ENCODE measurements at regions not wholly inside any gene's neighbourhood (a gene's known extent, or its start where the extent isn't known, plus 50 kb on each side); places are given as distances from the start of the nearest gene placed in this dataset.

- H2BK120ac ChIP-seq (ENCODE audit: low read depth, low read length, poor library complexity, severe bottlenecking) = no peak overlapping the region
- no peak for DNase-seq
- no peak overlapping the region for H2BK12ac ChIP-seq (ENCODE audit: insufficient read length, low read depth, low read length)
- Mint-ChIP-seq H3K9me3 (peaks cover 22 to 31% of the 10 kb centered on the region in 2 experiments), H3K27me3 (ENCODE audit: low read depth) (peaks cover 2% of the 10 kb centered on the region; the same call in 1 of the 2 replicates), H3K27ac (peak overlapping the region in 1 of 3 experiments; percentile 14; a peak in 1 of 7 replicates), H3K36me3 (ENCODE audit: insufficient read depth in 1 of 3, low read depth in 3 of 3) (peaks cover 6 to 20% (median 17%) of the 10 kb centered on the region in 3 experiments), H3K4me1 (peaks cover 0 to 3% of the 10 kb centered on the region in 2 experiments; a peak in 2 of 4 replicates), H3K4me3 (no peak overlapping the region)
- H2AK5ac ChIP-seq (ENCODE audit: insufficient read length, low read length) = no peak overlapping the region
- no peaks in the 10 kb centered on the region for H3K79me2 ChIP-seq (ENCODE audit: insufficient read depth, low read length)
- no peak overlapping the region for H3K27ac ChIP-seq (ENCODE audit: insufficient read length, low read depth, low read length)
- H3T11ph ChIP-seq (ENCODE audit: low read length) = no peak overlapping the region
- no peaks in the 10 kb centered on the region for H3K23me2 ChIP-seq (ENCODE audit: insufficient read length, low read depth, low read length, poor library complexity, severe bottlenecking)
- H3K4me2 ChIP-seq (ENCODE audit: insufficient read depth, insufficient read length, low read length) = no peak overlapping the region
- no peak overlapping the region for H3K56ac ChIP-seq (ENCODE audit: insufficient read length, low read depth, low read length)
- H3K9ac ChIP-seq (ENCODE audit: extremely low read depth, insufficient read length, low read length) = no peak overlapping the region
- H2BK15ac ChIP-seq (ENCODE audit: low read depth, low read length) = no peak overlapping the region
- WGBS (ENCODE audit: extremely low coverage, insufficient read length, low lambda C conversion rate) = no CpG with 5 or more reads among the region's 5 CpGs
- no peak for TF ChIP-seq CTCF (conservative IDR thresholded peaks at IDR 0.05)
- H3K4ac ChIP-seq (ENCODE audit: low read depth, low read length) = no peak overlapping the region
- no peak overlapping the region for H4K8ac ChIP-seq (replicated peaks; ENCODE audit: insufficient read length, low read depth, low read length)
- H4K91ac ChIP-seq (ENCODE audit: insufficient read length, low read depth, low read length) = no peak overlapping the region
- H3K23ac ChIP-seq (ENCODE audit: insufficient read length, low read depth, low read length) = no peak overlapping the region
- H3K79me1 ChIP-seq (ENCODE audit: insufficient read depth, low read depth, low read length, poor library complexity, severe bottlenecking) = no peaks in the 10 kb centered on the region
- H2AFZ ChIP-seq (ENCODE audit: low read length) = no peak overlapping the region
- no peak overlapping the region for H4K5ac ChIP-seq (ENCODE audit: insufficient read length, low read depth, low read length)
- H3K18ac ChIP-seq (ENCODE audit: insufficient read length, low read depth, low read length) = no peak overlapping the region
- H3K14ac ChIP-seq (ENCODE audit: insufficient read depth, low read length) = no peak overlapping the region
- H2BK20ac ChIP-seq (ENCODE audit: low read depth, low read length, poor library complexity, severe bottlenecking) = no peak overlapping the region
- no peaks in the 10 kb centered on the region for H3K27me3 ChIP-seq (ENCODE audit: insufficient read depth, low read length)
- H4K20me1 ChIP-seq (ENCODE audit: control insufficient read depth, insufficient read depth, insufficient read length) = no peaks in the 10 kb centered on the region
- H2BK5ac ChIP-seq (ENCODE audit: insufficient read length, low read length) = no peak overlapping the region
- no peaks in the 10 kb centered on the region for H3K4me1 ChIP-seq (ENCODE audit: insufficient read depth, low read length)
- no peaks in the 10 kb centered on the region for H3K9me3 ChIP-seq (ENCODE audit: control insufficient read depth, low read depth, low read length)
These were observed 123.6 kb upstream of the SLC16A7 start for GRCh38 chr12:59472273-59472672.
